HEK293 (cell line): ENCODE measurements at regions not wholly inside any gene's neighbourhood (a gene's known extent, or its start where the extent isn't known, plus 50 kb on each side); places are given as distances from the start of the nearest gene placed in this dataset.

Experiments
- CTCF ChIA-PET: fragments of 350-600 bp; formaldehyde crosslinking; extraction: SDS; loops from one replicate; lab custom pipeline; 2021; ENCODE audit warnings: antibody characterized with exemption; lab: Yijun Ruan, JAX
- POLR2A ChIA-PET: fragments of 300-600 bp; formaldehyde crosslinking; extraction: SDS; loops from one replicate; lab custom pipeline; 2020; ENCODE audit warnings: antibody characterized with exemption, inconsistent platforms; lab: Yijun Ruan, JAX
- H3K27ac ChIP-seq: fragments of 200-500 bp; sonication (Bioruptor generic); 2 replicates; pipeline ENCODE4 v1.5.1; 2014; ENCODE audit warnings: low read depth, low read length, control low read depth, inconsistent platforms; ENCODE audit errors: extremely low read depth
- H3K36me3 ChIP-seq, 2 experiments: fragments of 200-500 bp in 1 of 2; sonication (Bioruptor generic) in 1 of 2; 1 replicate in 1 of 2; 2 replicates in 1 of 2; pipeline ENCODE4 v1.5.1; 2014 to 2017; ENCODE audit warnings: inconsistent platforms in 2 of 2, low read length in 2 of 2; ENCODE audit not compliant: control insufficient read depth in 2 of 2, insufficient read depth in 1 of 2
- H3K4me1 ChIP-seq: fragments of 200-500 bp; sonication (Bioruptor generic); 2 replicates; pipeline ENCODE4 v1.5.1; 2014; ENCODE audit warnings: mild to moderate bottlenecking, low read length, inconsistent platforms; ENCODE audit not compliant: control insufficient read depth, insufficient read depth
- H3K4me3 ChIP-seq: 2 replicates; pipeline ENCODE4 v1.5.1; 2011; ENCODE audit warnings: low read depth, mild to moderate bottlenecking, control low read depth, low read length, moderate library complexity
- H3K9me3 ChIP-seq: fragments of 200-500 bp; sonication (Bioruptor generic); 2 replicates; pipeline ENCODE4 v1.5.1; 2014; ENCODE audit warnings: low read depth, low read length, inconsistent platforms; ENCODE audit not compliant: control insufficient read depth, insufficient read depth
- KLF9 ChIP-seq: fragments of 450-650 bp; formaldehyde crosslinking; IDR thresholded peaks from 2 replicates; pipeline ENCODE4 v1.5.1; 2016; ENCODE audit warnings: missing biosample characterization, missing genetic modification characterization, low read depth
- MEIS1 ChIP-seq: sonication (generic); formaldehyde crosslinking; IDR thresholded peaks from 2 replicates; pipeline ENCODE4 v1.8.1; 2022; ENCODE audit warnings: missing genetic modification reagents, mild to moderate bottlenecking, borderline replicate concordance
- RBAK ChIP-seq: fragments of 450-650 bp; formaldehyde crosslinking; IDR thresholded peaks from 2 replicates; pipeline ENCODE4 v1.5.1; 2016; ENCODE audit warnings: missing biosample characterization, missing genetic modification characterization
- SETDB1 ChIP-seq: IDR thresholded peaks from one replicate; pipeline ENCODE4 v1.6.1; 2017; ENCODE audit warnings: mild to moderate bottlenecking, low read length, moderate library complexity, mixed read lengths; ENCODE audit not compliant: insufficient read length
- ZFHX2 ChIP-seq: fragments of 450-650 bp; formaldehyde crosslinking; conservative IDR thresholded peaks from 2 replicates; pipeline ENCODE4 v1.5.1; 2016; ENCODE audit warnings: missing biosample characterization, missing genetic modification characterization
- ZIC2 ChIP-seq: fragments of 450-650 bp; formaldehyde crosslinking; IDR thresholded peaks from 2 replicates; pipeline ENCODE4 v1.5.1; 2016; ENCODE audit warnings: missing biosample characterization, missing genetic modification characterization
- ZNF146 ChIP-seq: fragments of 450-650 bp; formaldehyde crosslinking; IDR thresholded peaks from 2 replicates; pipeline ENCODE4 v1.5.1; 2016; ENCODE audit warnings: missing biosample characterization, missing genetic modification characterization
- ZNF211 ChIP-seq: fragments of 450-650 bp; formaldehyde crosslinking; IDR thresholded peaks from 2 replicates; pipeline ENCODE4 v1.5.1; 2016; ENCODE audit warnings: low read depth, missing biosample characterization, missing genetic modification characterization
- ZNF24 ChIP-seq: fragments of 450-650 bp; formaldehyde crosslinking; IDR thresholded peaks from 2 replicates; pipeline ENCODE4 v1.5.1; 2016; ENCODE audit warnings: missing biosample characterization, missing genetic modification characterization
- ZNF398 ChIP-seq: fragments of 450-650 bp; formaldehyde crosslinking; IDR thresholded peaks from 2 replicates; pipeline ENCODE4 v1.5.1; 2017; ENCODE audit warnings: missing biosample characterization, missing genetic modification characterization
- ZNF501 ChIP-seq: fragments of 450-650 bp; formaldehyde crosslinking; IDR thresholded peaks from 2 replicates; pipeline ENCODE4 v1.5.1; 2016; ENCODE audit warnings: missing biosample characterization, missing genetic modification characterization
- ZNF660 ChIP-seq: fragments of 450-650 bp; IDR thresholded peaks from 2 replicates; pipeline ENCODE4 v1.5.1; 2018; ENCODE audit warnings: missing biosample characterization, mild to moderate bottlenecking, missing genetic modification characterization
- TF ChIP-seq, protein P1 (sequence below): fragments of 450-650 bp; formaldehyde crosslinking; conservative IDR thresholded peaks from 2 replicates; pipeline ENCODE4 v1.5.1; 2016; ENCODE audit warnings: low read depth, missing biosample characterization, missing genetic modification characterization
- TF ChIP-seq, protein P2 (sequence below): fragments of 450-650 bp; formaldehyde crosslinking; IDR thresholded peaks from 2 replicates; pipeline ENCODE4 v1.5.1; 2016; ENCODE audit warnings: missing biosample characterization, missing genetic modification characterization, borderline replicate concordance

DNA sequence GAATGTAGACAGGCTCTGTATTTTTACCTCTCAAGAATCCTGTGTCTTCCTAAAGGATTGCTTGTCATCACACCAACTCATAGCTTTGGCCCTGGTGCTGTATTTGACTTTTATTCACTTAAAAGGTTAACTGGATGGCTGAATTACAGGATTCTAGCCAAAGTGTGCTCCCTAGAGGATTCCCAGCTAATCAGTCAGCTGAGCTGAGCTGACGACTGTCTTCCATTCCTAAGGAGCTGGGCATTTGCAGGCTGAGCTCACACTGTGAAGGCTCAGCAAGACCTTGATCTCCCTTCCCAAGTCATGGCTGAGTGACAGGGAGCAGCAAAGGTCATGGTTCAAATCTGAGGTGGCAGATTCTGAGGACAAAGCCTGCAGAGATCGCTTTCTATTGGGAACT, 59.0 kb upstream of the PALM2AKAP2 start:
- no peaks in the 10 kb centered on the region for H3K9me3 ChIP-seq
- no peaks in the 10 kb centered on the region for H3K36me3 ChIP-seq
- no peak overlapping the region for H3K4me3 ChIP-seq
- TF ChIP-seq ZNF660 (tag by site-specific recombination): no peak
- TF ChIP-seq ZIC2 (tag by site-specific recombination): 0 out of 2 replicates have a peak, but pooled peaks have one; percentile 15
- TF ChIP-seq ZNF501 (tag by site-specific recombination): no peak
- ChIA-PET CTCF (interaction anchor here (0.7 to 1.8 kb wide), 3 partner anchors 9 to 142 kb away, joined by 3 to 7 read pairs (median 3); no protein-coding TSS in a partner anchor), POLR2A (no interaction called here)
- H3K4me1 ChIP-seq: no peaks in the 10 kb centered on the region
- H3K27ac ChIP-seq: no peak overlapping the region

DNA sequence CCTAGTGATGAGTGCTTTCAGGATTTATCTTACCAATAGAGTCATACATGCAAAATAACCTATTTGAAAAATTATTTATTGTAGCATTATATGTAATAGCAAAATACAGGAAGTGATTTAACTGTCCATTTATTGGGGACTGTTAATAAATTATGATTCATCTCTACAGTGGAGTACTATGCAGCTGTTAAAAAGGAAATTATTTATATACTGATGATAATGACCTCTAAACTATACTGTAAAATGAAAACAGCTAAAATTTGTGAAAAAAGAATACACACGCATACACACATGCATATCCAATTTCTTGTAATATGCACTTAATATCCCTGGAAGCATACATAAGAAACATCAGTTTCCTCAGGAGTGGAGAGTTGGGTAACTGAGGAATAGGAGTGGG, 58.0 kb upstream of the PALM2AKAP2 start:
- Histone ChIP-seq H3K36me3 (no peaks in the 10 kb centered on the region), H3K27ac (no peak overlapping the region), H3K9me3 (no peaks in the 10 kb centered on the region), H3K4me3 (no peak overlapping the region), H3K4me1 (no peaks in the 10 kb centered on the region)
- POLR2A ChIA-PET: no interaction called here
- CTCF ChIA-PET: no interaction called here
- TF ChIP-seq ZNF146 (tag by site-specific recombination) (peak; percentile 79; the same call in 1 of the 2 replicates), KLF9 (tag by site-specific recombination) (no peak)

DNA sequence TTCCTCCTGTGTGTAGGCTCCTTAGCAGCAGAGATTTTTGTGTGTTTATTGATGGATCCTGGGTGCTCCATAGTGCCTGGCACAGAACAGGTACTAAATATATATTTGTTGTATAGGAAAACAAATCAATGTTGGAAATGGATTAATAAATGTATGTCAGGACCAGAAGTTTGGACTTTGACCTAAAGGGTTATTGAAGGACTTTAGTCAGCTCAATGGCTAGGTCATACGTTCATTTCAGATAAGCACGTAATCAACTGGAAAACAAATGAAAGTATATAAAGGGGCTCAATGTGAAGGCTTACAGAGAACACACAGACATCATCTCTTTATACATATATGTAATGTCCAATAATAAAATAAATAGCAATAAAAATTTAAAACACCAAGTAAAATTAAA, 56.2 kb upstream of the PALM2AKAP2 start:
- no peaks in the 10 kb centered on the region for H3K36me3 ChIP-seq
- ChIA-PET CTCF (interaction anchor here (0.5 to 1.1 kb wide), 2 partner anchors 9 to 134 kb away, joined by 3 read pairs; no protein-coding TSS in a partner anchor), POLR2A (interaction anchor here (0.7 kb wide), 1 partner anchor 54 kb away, joined by 3 read pairs; no protein-coding TSS in a partner anchor)
- TF ChIP-seq ZFHX2 (tag by site-specific recombination) (no peak), ZNF398 (tag by site-specific recombination) (no peak), ZNF211 (tag by site-specific recombination) (no peak), ZNF24 (tag by site-specific recombination) (no peak), SETDB1 (no peak), MEIS1 (CRISPR knock-in tag) (no peak), RBAK (tag by site-specific recombination) (no peak)
- TF ChIP-seq, protein P1, sequence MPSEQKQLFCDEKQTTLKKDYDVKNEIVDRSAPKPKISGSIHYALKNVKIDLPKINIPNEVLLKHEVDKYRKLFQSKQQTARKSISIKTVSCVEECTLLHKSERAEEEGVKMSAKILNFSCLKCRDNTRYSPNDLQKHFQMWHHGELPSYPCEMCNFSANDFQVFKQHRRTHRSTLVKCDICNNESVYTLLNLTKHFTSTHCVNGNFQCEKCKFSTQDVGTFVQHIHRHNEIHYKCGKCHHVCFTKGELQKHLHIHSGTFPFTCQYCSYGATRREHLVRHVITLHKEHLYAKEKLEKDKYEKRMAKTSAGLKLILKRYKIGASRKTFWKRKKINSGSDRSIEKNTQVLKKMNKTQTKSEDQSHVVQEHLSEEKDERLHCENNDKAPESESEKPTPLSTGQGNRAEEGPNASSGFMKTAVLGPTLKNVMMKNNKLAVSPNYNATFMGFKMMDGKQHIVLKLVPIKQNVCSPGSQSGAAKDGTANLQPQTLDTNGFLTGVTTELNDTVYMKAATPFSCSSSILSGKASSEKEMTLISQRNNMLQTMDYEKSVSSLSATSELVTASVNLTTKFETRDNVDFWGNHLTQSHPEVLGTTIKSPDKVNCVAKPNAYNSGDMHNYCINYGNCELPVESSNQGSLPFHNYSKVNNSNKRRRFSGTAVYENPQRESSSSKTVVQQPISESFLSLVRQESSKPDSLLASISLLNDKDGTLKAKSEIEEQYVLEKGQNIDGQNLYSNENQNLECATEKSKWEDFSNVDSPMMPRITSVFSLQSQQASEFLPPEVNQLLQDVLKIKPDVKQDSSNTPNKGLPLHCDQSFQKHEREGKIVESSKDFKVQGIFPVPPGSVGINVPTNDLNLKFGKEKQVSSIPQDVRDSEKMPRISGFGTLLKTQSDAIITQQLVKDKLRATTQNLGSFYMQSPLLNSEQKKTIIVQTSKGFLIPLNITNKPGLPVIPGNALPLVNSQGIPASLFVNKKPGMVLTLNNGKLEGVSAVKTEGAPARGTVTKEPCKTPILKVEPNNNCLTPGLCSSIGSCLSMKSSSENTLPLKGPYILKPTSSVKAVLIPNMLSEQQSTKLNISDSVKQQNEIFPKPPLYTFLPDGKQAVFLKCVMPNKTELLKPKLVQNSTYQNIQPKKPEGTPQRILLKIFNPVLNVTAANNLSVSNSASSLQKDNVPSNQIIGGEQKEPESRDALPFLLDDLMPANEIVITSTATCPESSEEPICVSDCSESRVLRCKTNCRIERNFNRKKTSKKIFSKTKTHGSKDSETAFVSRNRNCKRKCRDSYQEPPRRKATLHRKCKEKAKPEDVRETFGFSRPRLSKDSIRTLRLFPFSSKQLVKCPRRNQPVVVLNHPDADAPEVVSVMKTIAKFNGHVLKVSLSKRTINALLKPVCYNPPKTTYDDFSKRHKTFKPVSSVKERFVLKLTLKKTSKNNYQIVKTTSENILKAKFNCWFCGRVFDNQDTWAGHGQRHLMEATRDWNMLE: no peak
- TF ChIP-seq, protein P2, sequence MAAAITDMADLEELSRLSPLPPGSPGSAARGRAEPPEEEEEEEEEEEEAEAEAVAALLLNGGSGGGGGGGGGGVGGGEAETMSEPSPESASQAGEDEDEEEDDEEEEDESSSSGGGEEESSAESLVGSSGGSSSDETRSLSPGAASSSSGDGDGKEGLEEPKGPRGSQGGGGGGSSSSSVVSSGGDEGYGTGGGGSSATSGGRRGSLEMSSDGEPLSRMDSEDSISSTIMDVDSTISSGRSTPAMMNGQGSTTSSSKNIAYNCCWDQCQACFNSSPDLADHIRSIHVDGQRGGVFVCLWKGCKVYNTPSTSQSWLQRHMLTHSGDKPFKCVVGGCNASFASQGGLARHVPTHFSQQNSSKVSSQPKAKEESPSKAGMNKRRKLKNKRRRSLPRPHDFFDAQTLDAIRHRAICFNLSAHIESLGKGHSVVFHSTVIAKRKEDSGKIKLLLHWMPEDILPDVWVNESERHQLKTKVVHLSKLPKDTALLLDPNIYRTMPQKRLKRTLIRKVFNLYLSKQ (tag by site-specific recombination): no peak
- H3K9me3 ChIP-seq: no peaks in the 10 kb centered on the region
- H3K4me1 ChIP-seq: no peaks in the 10 kb centered on the region
- H3K4me3 ChIP-seq: no peak overlapping the region
- H3K27ac ChIP-seq: no peak overlapping the region
